Loucy (cell line): ENCODE measurements at regions not wholly inside any gene's neighbourhood (a gene's known extent, or its start where the extent isn't known, plus 50 kb on each side); places are given as distances from the start of the nearest gene placed in this dataset.

ENCODE experiments used
- H2AFZ ChIP-seq: fragments of 200-600 bp; sonication (generic); 2 replicates; pipeline ENCODE4 v1.6.0; 2016; ENCODE audit warnings: antibody characterized with exemption, mild to moderate bottlenecking, low read length, moderate library complexity
- H3F3A ChIP-seq: fragments of 200-600 bp; 2 replicates; pipeline ENCODE4 v1.6.0; 2016; ENCODE audit warnings: antibody characterized with exemption, low read depth, mild to moderate bottlenecking
- H3K27me3 ChIP-seq: fragments of 200-600 bp; sonication (generic); 2 replicates; pipeline ENCODE4 v1.6.1; 2014; ENCODE audit warnings: low read length, mild to moderate bottlenecking; ENCODE audit not compliant: insufficient read depth, poor library complexity, severe bottlenecking
- H3K36me3 ChIP-seq: fragments of 200-600 bp; sonication (generic); 2 replicates; pipeline ENCODE4 v1.6.1; 2016; ENCODE audit warnings: low read length; ENCODE audit not compliant: insufficient read depth
- H3K4me1 ChIP-seq: fragments of 200-600 bp; sonication (generic); 2 replicates; pipeline ENCODE4 v1.5.1; 2014; ENCODE audit warnings: low read length, mild to moderate bottlenecking; ENCODE audit not compliant: insufficient read depth, poor library complexity, severe bottlenecking
- H3K4me2 ChIP-seq: fragments of 200-600 bp; sonication (generic); 2 replicates; pipeline ENCODE4 v1.6.0; 2014; ENCODE audit warnings: antibody characterized with exemption, low read length, low read depth, mild to moderate bottlenecking; ENCODE audit not compliant: poor library complexity, severe bottlenecking
- H3K4me3 ChIP-seq: fragments of 200-600 bp; sonication (generic); 2 replicates; pipeline ENCODE4 v1.5.1; 2014; ENCODE audit warnings: low read length, mild to moderate bottlenecking, mixed read lengths; ENCODE audit not compliant: poor library complexity, severe bottlenecking
- H3K79me2 ChIP-seq: fragments of 200-600 bp; sonication (generic); 2 replicates; pipeline ENCODE4 v1.6.1; 2014; ENCODE audit warnings: low read length; ENCODE audit not compliant: insufficient read depth
- H3K9ac ChIP-seq: fragments of 200-600 bp; sonication (generic); 2 replicates; pipeline ENCODE4 v1.6.0; 2014; ENCODE audit warnings: mild to moderate bottlenecking, low read depth, low read length, moderate library complexity; ENCODE audit not compliant: poor library complexity, severe bottlenecking
- H3K9me2 ChIP-seq: fragments of 200-600 bp; sonication (generic); replicated peaks from 2 replicates; pipeline ENCODE4 v1.6.1; 2016; ENCODE audit warnings: low read depth, low read length, mixed read lengths
- H3K9me3 ChIP-seq: fragments of 200-600 bp; sonication (generic); 2 replicates; pipeline ENCODE4 v1.6.1; 2014; ENCODE audit warnings: mild to moderate bottlenecking, antibody characterized with exemption, low read length, low read depth; ENCODE audit not compliant: insufficient read depth
- H4K20me1 ChIP-seq: fragments of 200-600 bp; sonication (generic); 2 replicates; pipeline ENCODE4 v1.6.0; 2014; ENCODE audit warnings: antibody characterized with exemption, low read length, mild to moderate bottlenecking; ENCODE audit not compliant: insufficient read depth, poor library complexity, severe bottlenecking
- EZH2phosphoT487 ChIP-seq: fragments of 200-600 bp; IDR thresholded peaks from 2 replicates; pipeline ENCODE4 v1.6.1; 2018; ENCODE audit warnings: antibody characterized with exemption, mild to moderate bottlenecking, moderate library complexity, borderline replicate concordance
- TF ChIP-seq, protein P1 (sequence below): fragments of 200-600 bp; sonication (generic); conservative IDR thresholded peaks from 2 replicates; pipeline ENCODE4 v1.5.1; 2014; ENCODE audit warnings: mild to moderate bottlenecking, antibody characterized with exemption, low read length

DNA sequence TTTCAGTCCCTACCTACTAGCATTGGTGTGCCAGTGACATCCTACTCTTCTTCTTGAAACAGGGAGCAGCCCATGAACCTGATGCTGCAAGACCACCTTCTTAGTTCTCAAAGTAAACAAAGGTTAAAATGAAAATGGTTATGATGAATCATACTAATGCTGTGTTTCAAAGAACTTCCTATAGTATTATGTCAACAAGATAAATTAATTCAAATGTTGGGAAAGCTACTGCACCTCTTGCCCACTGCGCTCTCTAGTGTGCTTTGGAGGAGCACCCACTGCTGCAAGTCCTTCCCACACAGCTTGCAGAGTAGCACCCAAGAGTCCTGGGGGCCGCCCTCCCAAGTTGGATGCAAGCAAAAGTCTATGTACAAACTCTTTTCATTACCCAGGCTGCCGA lies 81.1 kb downstream of the CD200R1L start:
- Histone ChIP-seq H3K4me2 (no peak overlapping the region), H2AFZ (no peak overlapping the region), H3F3A (no peaks in the 10 kb centered on the region), H3K9me2 (no peaks in the 10 kb centered on the region), H3K9me3 (no peaks in the 10 kb centered on the region), H4K20me1 (no peaks in the 10 kb centered on the region), H3K4me1 (peaks cover 13% of the 10 kb centered on the region), H3K9ac (no peak overlapping the region), H3K27me3 (no peaks in the 10 kb centered on the region), H3K4me3 (no peak overlapping the region), H3K79me2 (no peaks in the 10 kb centered on the region), H3K36me3 (no peaks in the 10 kb centered on the region)
- TF ChIP-seq, protein P1, sequence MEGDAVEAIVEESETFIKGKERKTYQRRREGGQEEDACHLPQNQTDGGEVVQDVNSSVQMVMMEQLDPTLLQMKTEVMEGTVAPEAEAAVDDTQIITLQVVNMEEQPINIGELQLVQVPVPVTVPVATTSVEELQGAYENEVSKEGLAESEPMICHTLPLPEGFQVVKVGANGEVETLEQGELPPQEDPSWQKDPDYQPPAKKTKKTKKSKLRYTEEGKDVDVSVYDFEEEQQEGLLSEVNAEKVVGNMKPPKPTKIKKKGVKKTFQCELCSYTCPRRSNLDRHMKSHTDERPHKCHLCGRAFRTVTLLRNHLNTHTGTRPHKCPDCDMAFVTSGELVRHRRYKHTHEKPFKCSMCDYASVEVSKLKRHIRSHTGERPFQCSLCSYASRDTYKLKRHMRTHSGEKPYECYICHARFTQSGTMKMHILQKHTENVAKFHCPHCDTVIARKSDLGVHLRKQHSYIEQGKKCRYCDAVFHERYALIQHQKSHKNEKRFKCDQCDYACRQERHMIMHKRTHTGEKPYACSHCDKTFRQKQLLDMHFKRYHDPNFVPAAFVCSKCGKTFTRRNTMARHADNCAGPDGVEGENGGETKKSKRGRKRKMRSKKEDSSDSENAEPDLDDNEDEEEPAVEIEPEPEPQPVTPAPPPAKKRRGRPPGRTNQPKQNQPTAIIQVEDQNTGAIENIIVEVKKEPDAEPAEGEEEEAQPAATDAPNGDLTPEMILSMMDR, result no peak
- TF ChIP-seq EZH2phosphoT487, result no peak

DNA sequence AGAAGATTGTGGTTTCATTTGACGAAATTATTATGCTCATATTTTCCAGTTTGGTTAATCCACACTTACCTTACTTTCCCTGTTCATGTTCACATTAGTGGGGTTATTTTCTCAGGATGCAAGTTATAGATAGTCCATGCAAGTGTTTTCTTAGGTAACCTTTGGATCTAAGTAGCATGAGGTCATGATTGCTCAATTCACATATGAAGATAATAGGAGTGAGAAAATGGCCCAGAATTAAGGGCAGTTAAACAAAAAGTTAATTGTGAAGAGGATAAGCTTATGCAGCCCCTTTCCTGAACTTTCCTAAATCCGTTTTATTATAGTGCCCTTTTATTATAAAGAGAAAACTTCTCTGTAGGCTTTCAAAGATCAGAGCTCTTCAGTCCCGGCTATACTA lies 83.4 kb downstream of the CD200R1L start:
- Histone ChIP-seq H3K27me3 (no peaks in the 10 kb centered on the region), H3K9me3 (no peaks in the 10 kb centered on the region)
- TF ChIP-seq, protein P1, result no peak
- no peak for TF ChIP-seq EZH2phosphoT487

GRCh38 chr3:112761062-112761638 lies 85.5 kb downstream of the CD200R1L start:
- no peaks in the 10 kb centered on the region for H3K36me3 ChIP-seq
- H3K4me1 ChIP-seq, result peaks cover 7% of the 10 kb centered on the region

More for the DNA sequence above, 83.4 kb downstream of the CD200R1L start:
- Histone ChIP-seq H4K20me1 (no peaks in the 10 kb centered on the region), H3K4me3 (no peak overlapping the region), H2AFZ (no peak overlapping the region), H3K9me2 (no peaks in the 10 kb centered on the region), H3F3A (no peaks in the 10 kb centered on the region), H3K36me3 (no peaks in the 10 kb centered on the region), H3K79me2 (no peaks in the 10 kb centered on the region), H3K4me2 (no peak overlapping the region), H3K4me1 (peaks cover 7% of the 10 kb centered on the region), H3K9ac (no peak overlapping the region)

More at GRCh38 chr3:112761062-112761638, 85.5 kb downstream of the CD200R1L start:
- H3F3A ChIP-seq, result no peaks in the 10 kb centered on the region
- no peaks in the 10 kb centered on the region for H3K9me3 ChIP-seq
- no peak overlapping the region for H3K4me2 ChIP-seq
- no peaks in the 10 kb centered on the region for H3K79me2 ChIP-seq
- H4K20me1 ChIP-seq, result no peaks in the 10 kb centered on the region
- H3K27me3 ChIP-seq, result no peaks in the 10 kb centered on the region
- no peak overlapping the region for H3K9ac ChIP-seq
- TF ChIP-seq, protein P1, result no peak
- TF ChIP-seq EZH2phosphoT487, result no peak
- H3K9me2 ChIP-seq, result no peaks in the 10 kb centered on the region
- H2AFZ ChIP-seq, result no peak overlapping the region
- no peak overlapping the region for H3K4me3 ChIP-seq
